CD4-positive, alpha-beta memory T cell (primary cell): ENCODE measurements at regions not wholly inside any gene's neighbourhood (a gene's known extent, or its start where the extent isn't known, plus 50 kb on each side); places are given as distances from the start of the nearest gene placed in this dataset.
"Not testable (repeated sequence)": the region's sequence is repeated elsewhere in the genome, so short reads cannot be mapped to it uniquely, and the experiment has no call there.

Experiments
- CTCF ChIA-PET: fragments of 350-600 bp; sonication (Branson Sonifier 250); formaldehyde crosslinking; loops from one replicate; lab custom pipeline; 2021; ENCODE audit warnings: inconsistent platforms; ENCODE audit not compliant: partially characterized antibody; lab: Charles Lee
- POLR2A ChIA-PET: fragments of 350-600 bp; sonication (Branson Sonifier 250); formaldehyde crosslinking; loops from one replicate; lab custom pipeline; 2021; ENCODE audit not compliant: partially characterized antibody; lab: Charles Lee
- DNase-seq, 5 donors: peaks; one replicate each; pipeline versions ENCODE4 v3.0.0 to v3.0.0-alpha.2; 2020 to 2022; ENCODE audit warnings: mixed read lengths in 1 of 5
- H3K27ac ChIP-seq: one replicate; pipeline ENCODE4 v1.7.0; 2013; ENCODE audit warnings: low read depth, low read length
- H3K27me3 ChIP-seq: 2 replicates; pipeline ENCODE4 v1.7.0; 2013; ENCODE audit warnings: mild to moderate bottlenecking, low read length, moderate library complexity; ENCODE audit not compliant: insufficient read depth
- H3K36me3 ChIP-seq: 2 replicates; pipeline ENCODE4 v1.7.0; 2013; ENCODE audit warnings: mild to moderate bottlenecking, low read length, moderate library complexity; ENCODE audit not compliant: insufficient read depth
- H3K4me1 ChIP-seq: 2 replicates; pipeline ENCODE4 v1.7.0; 2013; ENCODE audit warnings: mild to moderate bottlenecking, low read length, moderate library complexity; ENCODE audit not compliant: insufficient read depth
- H3K4me3 ChIP-seq, 2 donors: one replicate each; pipeline ENCODE4 v1.7.0; 2013; ENCODE audit warnings: low read length in 2 of 2, mild to moderate bottlenecking in 1 of 2
- H3K9me3 ChIP-seq, 2 donors: one replicate each; pipeline ENCODE4 v1.7.0; 2013; ENCODE audit warnings: low read length in 2 of 2, control low read depth in 1 of 2; ENCODE audit not compliant: control insufficient read depth in 1 of 2
- H3K27ac Mint-ChIP-seq, 7 donors: one replicate each; pipeline ENCODE4 v1.8.0; 2020 to 2021; ENCODE audit warnings: mixed read lengths in 7 of 7, mild to moderate bottlenecking in 6 of 7, inconsistent platforms in 3 of 7, moderate library complexity in 3 of 7
- H3K27me3 Mint-ChIP-seq, 2 donors: one replicate each; pipeline ENCODE4 v1.8.0; 2020 to 2021; ENCODE audit warnings: mixed read lengths in 2 of 2
- H3K36me3 Mint-ChIP-seq, 2 donors: one replicate each; pipeline ENCODE4 v1.8.0; 2020 to 2021; ENCODE audit warnings: mixed read lengths in 2 of 2, inconsistent platforms in 1 of 2, mild to moderate bottlenecking in 1 of 2
- H3K4me1 Mint-ChIP-seq, 4 donors: one replicate each; pipeline ENCODE4 v1.8.0; 2020 to 2021; ENCODE audit warnings: mixed read lengths in 4 of 4, mild to moderate bottlenecking in 1 of 4
- H3K4me3 Mint-ChIP-seq, 8 donors: one replicate each; pipeline ENCODE4 v1.8.0; 2020 to 2021; ENCODE audit warnings: mixed read lengths in 8 of 8, mild to moderate bottlenecking in 7 of 8, moderate library complexity in 6 of 8, inconsistent platforms in 3 of 8
- H3K9me3 Mint-ChIP-seq, 8 donors: one replicate each; pipeline ENCODE4 v1.8.0; 2020 to 2021; ENCODE audit warnings: mixed read lengths in 8 of 8, mild to moderate bottlenecking in 5 of 8, inconsistent platforms in 3 of 8, moderate library complexity in 1 of 8
- intact Hi-C: fragments of 100-400 bp; cut with micrococcal nuclease; formaldehyde crosslinking; loops from one replicate; pipeline ENCODE4 v1.15.1; 2023

GRCh38 chr4:59698041-59698440 lies 1502.1 kb upstream of the ADGRL3 start:
- POLR2A ChIA-PET = no interaction called here
- intact Hi-C loops = no loop called here

GRCh38 chr4:59700651-59701050 lies 1499.5 kb upstream of the ADGRL3 start:
- CTCF ChIA-PET = no interaction called here
- POLR2A ChIA-PET = no interaction called here
- H3K4me3 ChIP-seq = no peak overlapping the region
- no peaks in the 10 kb centered on the region for H3K36me3 Mint-ChIP-seq
- DNase-seq = no peak
- no peaks in the 10 kb centered on the region for H3K27me3 Mint-ChIP-seq
- H3K27me3 ChIP-seq = no peaks in the 10 kb centered on the region
- no peak overlapping the region for H3K27ac ChIP-seq
- intact Hi-C loops = no loop called here
- H3K9me3 ChIP-seq = no peaks in the 10 kb centered on the region
- no peaks in the 10 kb centered on the region for H3K36me3 ChIP-seq
- no peaks in the 10 kb centered on the region for H3K4me1 Mint-ChIP-seq
- no peak overlapping the region for H3K4me3 Mint-ChIP-seq
- H3K27ac Mint-ChIP-seq = no peak overlapping the region
- peaks cover 2 to 17% (median 7%) of the 10 kb centered on the region in 8 donors for H3K9me3 Mint-ChIP-seq
- H3K4me1 ChIP-seq = no peaks in the 10 kb centered on the region

More at GRCh38 chr4:59698041-59698440, 1502.1 kb upstream of the ADGRL3 start:
- no peaks in the 10 kb centered on the region for H3K27me3 Mint-ChIP-seq
- no peak overlapping the region for H3K4me3 Mint-ChIP-seq
- no peak overlapping the region for H3K27ac ChIP-seq
- H3K4me3 ChIP-seq = no peak overlapping the region
- H3K9me3 Mint-ChIP-seq = peaks cover 0 to 11% (median 6%) of the 10 kb centered on the region in 8 donors
- no peaks in the 10 kb centered on the region for H3K27me3 ChIP-seq
- no peak overlapping the region for H3K27ac Mint-ChIP-seq
- no peaks in the 10 kb centered on the region for H3K36me3 ChIP-seq
- no peaks in the 10 kb centered on the region for H3K36me3 Mint-ChIP-seq
- no peak for DNase-seq
- no peaks in the 10 kb centered on the region for H3K9me3 ChIP-seq
- no peaks in the 10 kb centered on the region for H3K4me1 ChIP-seq
- CTCF ChIA-PET = no interaction called here
- H3K4me1 Mint-ChIP-seq = no peaks in the 10 kb centered on the region

- Histone ChIP-seq H3K4me3 (no peak overlapping the region), H3K36me3 (no peaks in the 10 kb centered on the region), H3K9me3 (no peaks in the 10 kb centered on the region), H3K4me1 (no peaks in the 10 kb centered on the region), H3K27me3 (no peaks in the 10 kb centered on the region), H3K27ac (no peak overlapping the region)
- intact Hi-C loops = no loop called here
- no peak for DNase-seq
- ChIA-PET CTCF (no interaction called here), POLR2A (no interaction called here)
- no peak overlapping the region for H3K4me3 Mint-ChIP-seq
- no peaks in the 10 kb centered on the region for H3K27me3 Mint-ChIP-seq
- no peaks in the 10 kb centered on the region for H3K36me3 Mint-ChIP-seq
- H3K27ac Mint-ChIP-seq = no peak overlapping the region
- peaks cover 0 to 19% (median 10%) of the 10 kb centered on the region in 8 donors for H3K9me3 Mint-ChIP-seq
- no peaks in the 10 kb centered on the region for H3K4me1 Mint-ChIP-seq
Measured at GRCh38 chr4:59704616-59705015, 1495.5 kb upstream of the ADGRL3 start.

GRCh38 chr4:59712470-59712869 lies 1487.7 kb upstream of the ADGRL3 start:
- no peak for DNase-seq
- no peaks in the 10 kb centered on the region for H3K27me3 ChIP-seq
- H3K4me3 ChIP-seq = no peak overlapping the region
- intact Hi-C loops = no loop called here
- ChIA-PET CTCF (no interaction called here), POLR2A (no interaction called here)
- no peak overlapping the region for H3K4me3 Mint-ChIP-seq
- no peaks in the 10 kb centered on the region for H3K4me1 Mint-ChIP-seq
- no peaks in the 10 kb centered on the region for H3K36me3 Mint-ChIP-seq
- H3K27me3 Mint-ChIP-seq = no peaks in the 10 kb centered on the region
- H3K27ac ChIP-seq = no peak overlapping the region
- no peaks in the 10 kb centered on the region for H3K9me3 ChIP-seq
- H3K4me1 ChIP-seq = no peaks in the 10 kb centered on the region
- H3K27ac Mint-ChIP-seq = no peak overlapping the region
- H3K36me3 ChIP-seq = no peaks in the 10 kb centered on the region
- H3K9me3 Mint-ChIP-seq = peaks cover 4 to 13% (median 11%) of the 10 kb centered on the region in 8 donors

- intact Hi-C loops, H3K4me3 ChIP-seq, H3K4me1 Mint-ChIP-seq, DNase-seq, H3K9me3 ChIP-seq, H3K4me1 ChIP-seq, H3K36me3 Mint-ChIP-seq, POLR2A ChIA-PET, H3K27me3 ChIP-seq, H3K4me3 Mint-ChIP-seq, H3K27ac Mint-ChIP-seq, H3K27ac ChIP-seq, H3K36me3 ChIP-seq, H3K27me3 Mint-ChIP-seq, CTCF ChIA-PET: not testable (repeated sequence)
- H3K9me3 Mint-ChIP-seq = peaks cover 0 to 36% (median 15%) of the 10 kb centered on the region in 8 donors
Measured at GRCh38 chr4:59724286-59724685, 1475.8 kb upstream of the ADGRL3 start.

- Mint-ChIP-seq H3K9me3 (peaks cover 3 to 19% (median 9%) of the 10 kb centered on the region in 8 donors), H3K36me3 (no peaks in the 10 kb centered on the region), H3K4me1 (no peaks in the 10 kb centered on the region), H3K27ac (no peak overlapping the region), H3K27me3 (no peaks in the 10 kb centered on the region), H3K4me3 (no peak overlapping the region)
- ChIA-PET CTCF (no interaction called here), POLR2A (no interaction called here)
- no peaks in the 10 kb centered on the region for H3K9me3 ChIP-seq
- H3K4me1 ChIP-seq = no peaks in the 10 kb centered on the region
- intact Hi-C loops = no loop called here
- no peak overlapping the region for H3K27ac ChIP-seq
- no peak for DNase-seq
- H3K27me3 ChIP-seq = no peaks in the 10 kb centered on the region
- H3K36me3 ChIP-seq = no peaks in the 10 kb centered on the region
- H3K4me3 ChIP-seq = no peak overlapping the region
Measured at GRCh38 chr4:59727745-59728144, 1472.4 kb upstream of the ADGRL3 start.

GRCh38 chr4:59728496-59728895 lies 1471.6 kb upstream of the ADGRL3 start:
- CTCF ChIA-PET = no interaction called here
- H3K4me1 Mint-ChIP-seq = no peaks in the 10 kb centered on the region
- Histone ChIP-seq H3K4me3 (no peak overlapping the region), H3K9me3 (no peaks in the 10 kb centered on the region), H3K4me1 (no peaks in the 10 kb centered on the region), H3K36me3 (no peaks in the 10 kb centered on the region), H3K27me3 (no peaks in the 10 kb centered on the region), H3K27ac (no peak overlapping the region)
- POLR2A ChIA-PET = no interaction called here
- H3K36me3 Mint-ChIP-seq = no peaks in the 10 kb centered on the region
- DNase-seq = no peak
- H3K27me3 Mint-ChIP-seq = no peaks in the 10 kb centered on the region
- no peak overlapping the region for H3K4me3 Mint-ChIP-seq
- H3K9me3 Mint-ChIP-seq = peaks cover 3 to 14% (median 7%) of the 10 kb centered on the region in 8 donors
- no peak overlapping the region for H3K27ac Mint-ChIP-seq
- intact Hi-C loops = no loop called here

- no peaks in the 10 kb centered on the region for H3K4me1 Mint-ChIP-seq
- Histone ChIP-seq H3K27ac (no peak overlapping the region), H3K36me3 (no peaks in the 10 kb centered on the region), H3K4me1 (no peaks in the 10 kb centered on the region), H3K27me3 (no peaks in the 10 kb centered on the region), H3K9me3 (no peaks in the 10 kb centered on the region), H3K4me3 (no peak overlapping the region)
- H3K9me3 Mint-ChIP-seq = peaks cover 3 to 14% (median 7%) of the 10 kb centered on the region in 8 donors
- H3K36me3 Mint-ChIP-seq = no peaks in the 10 kb centered on the region
- POLR2A ChIA-PET = no interaction called here
- intact Hi-C loops = no loop called here
- no peaks in the 10 kb centered on the region for H3K27me3 Mint-ChIP-seq
- CTCF ChIA-PET = no interaction called here
- no peak overlapping the region for H3K27ac Mint-ChIP-seq
- no peak for DNase-seq
- no peak overlapping the region for H3K4me3 Mint-ChIP-seq
Measured at GRCh38 chr4:59729321-59729720, 1470.8 kb upstream of the ADGRL3 start.
